Keratinocyte (primary cell): ENCODE measurements at regions not wholly inside any gene's neighbourhood (a gene's known extent, or its start where the extent isn't known, plus 50 kb on each side); places are given as distances from the start of the nearest gene placed in this dataset.

Source experiments
- DNase-seq: peaks from one replicate; pipeline ENCODE4 v3.0.0-alpha.2; 2011; ENCODE audit warnings: low read depth, missing footprints, low spot score
- FAIRE-seq: peaks from 2 replicates; lab custom pipeline; 2011; peaks lifted over from hg19 to GRCh38; lab: Jason Lieb, UNC
- H2AFZ ChIP-seq: 2 replicates; pipeline ENCODE4 v1.6.0; 2012; ENCODE audit warnings: low read length, control low read depth, inconsistent platforms; ENCODE audit not compliant: control insufficient read depth
- H3K27ac ChIP-seq: 2 replicates; pipeline ENCODE4 v1.5.1; 2011; ENCODE audit warnings: low read length; ENCODE audit not compliant: control insufficient read depth, insufficient read depth
- H3K27me3 ChIP-seq: 3 replicates; pipeline ENCODE4 v1.6.0; 2011; ENCODE audit warnings: low read length; ENCODE audit not compliant: control insufficient read depth, insufficient read depth; ENCODE audit errors: extremely low read depth
- H3K36me3 ChIP-seq, 2 experiments: 2 replicates in 1 of 2; 3 replicates in 1 of 2; pipeline ENCODE4 v1.5.1; 2011; ENCODE audit warnings: low read length in 2 of 2, mild to moderate bottlenecking in 1 of 2; ENCODE audit not compliant: control insufficient read depth in 2 of 2, insufficient read depth in 2 of 2; ENCODE audit errors: extremely low read depth in 1 of 2
- H3K4me1 ChIP-seq: 3 replicates; pipeline ENCODE4 v1.5.1; 2011; ENCODE audit warnings: low read length; ENCODE audit not compliant: control insufficient read depth, insufficient read depth; ENCODE audit errors: extremely low read depth
- H3K4me2 ChIP-seq: 3 replicates; pipeline ENCODE4 v1.6.0; 2011; ENCODE audit warnings: low read depth, low read length; ENCODE audit not compliant: control insufficient read depth, insufficient read depth; ENCODE audit errors: extremely low read depth
- H3K4me3 ChIP-seq, 3 experiments: fragments of 200-600 bp in 1 of 3; sonication (generic) in 1 of 3; 2 replicates in 2 of 3; 3 replicates in 1 of 3; pipeline ENCODE4 v1.5.1; 2011 to 2016; ENCODE audit warnings: low read length in 3 of 3, mild to moderate bottlenecking in 3 of 3, control low read depth in 2 of 3, inconsistent platforms in 1 of 3, low read depth in 1 of 3, mixed read lengths in 1 of 3, mixed run types in 1 of 3, moderate library complexity in 1 of 3; ENCODE audit not compliant: control insufficient read depth in 2 of 3, insufficient read depth in 2 of 3; ENCODE audit errors: extremely low read depth in 1 of 3
- H3K79me2 ChIP-seq: 2 replicates; pipeline ENCODE4 v1.6.0; 2012; ENCODE audit warnings: low read length; ENCODE audit not compliant: control insufficient read depth, insufficient read depth
- H3K9ac ChIP-seq: 3 replicates; pipeline ENCODE4 v1.6.0; 2011; ENCODE audit warnings: low read length; ENCODE audit not compliant: control insufficient read depth, insufficient read depth; ENCODE audit errors: extremely low read depth
- H3K9me1 ChIP-seq: 3 replicates; pipeline ENCODE4 v1.6.0; 2011; ENCODE audit warnings: low read length; ENCODE audit not compliant: control insufficient read depth, insufficient read depth; ENCODE audit errors: extremely low read depth
- H3K9me3 ChIP-seq: 2 replicates; pipeline ENCODE4 v1.5.1; 2012; ENCODE audit warnings: low read depth, low read length; ENCODE audit not compliant: control insufficient read depth
- H4K20me1 ChIP-seq: 3 replicates; pipeline ENCODE4 v1.6.0; 2011; ENCODE audit warnings: low read length; ENCODE audit not compliant: control insufficient read depth, insufficient read depth; ENCODE audit errors: extremely low read depth
- CTCF ChIP-seq, 3 experiments: IDR thresholded peaks in 1 of 3; conservative IDR thresholded peaks in 1 of 3; optimal IDR thresholded peaks in 1 of 3; 2 replicates in 2 of 3; 3 replicates in 1 of 3; pipeline versions ENCODE3 to v1.5.1; 2011; ENCODE audit warnings: low read length in 3 of 3, mild to moderate bottlenecking in 3 of 3, moderate library complexity in 2 of 3, control low read depth in 1 of 3, inconsistent platforms in 1 of 3; ENCODE audit not compliant: insufficient read depth in 2 of 3; ENCODE audit errors: extremely low read depth in 1 of 3
- EZH2 ChIP-seq: IDR thresholded peaks from one replicate; pipeline ENCODE4 v1.6.1; 2012; ENCODE audit warnings: inconsistent platforms, mild to moderate bottlenecking, low read length, moderate library complexity
- dilution Hi-C: fragments of 300-500 bp; cut with MboI; formaldehyde crosslinking; loops from one replicate; pipeline ENCODE4 v1.7.0; 2020; ENCODE audit warnings: low sequenced_read_pairs; ENCODE audit not compliant: extremely low pct_ligation_motif_present

GRCh38 chr20:40055711-40056110, 633.3 kb downstream of the MAFB start:
- no peak for FAIRE-seq

GRCh38 chr20:40054311-40054710, 634.7 kb downstream of the MAFB start:
- H3K4me1 ChIP-seq, result no peaks in the 10 kb centered on the region
- H4K20me1 ChIP-seq, result no peaks in the 10 kb centered on the region
- TF ChIP-seq EZH2, result no peak
- TF ChIP-seq CTCF (optimal IDR thresholded peaks at IDR 0.05 in 1 of 3, IDR thresholded peaks at IDR 0.05 in 1 of 3, conservative IDR thresholded peaks at IDR 0.05 in 1 of 3; ENCODE audit: extremely low read depth in 1 of 3, insufficient read depth in 2 of 3, low read length in 3 of 3), result no peak
- H3K36me3 ChIP-seq, result no peaks in the 10 kb centered on the region
- H3K27me3 ChIP-seq, result no peaks in the 10 kb centered on the region
- H3K27ac ChIP-seq, result no peak overlapping the region
- no peak for DNase-seq
- no peak for FAIRE-seq
- no peaks in the 10 kb centered on the region for H3K9me1 ChIP-seq
- no peak overlapping the region for H3K9ac ChIP-seq
- H3K79me2 ChIP-seq, result no peaks in the 10 kb centered on the region
- H3K4me3 ChIP-seq, result no peak overlapping the region
- H3K9me3 ChIP-seq, result no peaks in the 10 kb centered on the region
- no peak overlapping the region for H3K4me2 ChIP-seq
- dilution Hi-C loops, result no loop called here
- H2AFZ ChIP-seq, result no peak overlapping the region

More at GRCh38 chr20:40055711-40056110, 633.3 kb downstream of the MAFB start:
- Histone ChIP-seq H3K4me1 (no peaks in the 10 kb centered on the region), H3K27me3 (no peaks in the 10 kb centered on the region), H3K9me1 (no peaks in the 10 kb centered on the region), H3K4me3 (no peak overlapping the region), H3K9me3 (no peaks in the 10 kb centered on the region), H3K9ac (no peak overlapping the region), H3K27ac (no peak overlapping the region), H3K79me2 (no peaks in the 10 kb centered on the region), H4K20me1 (no peaks in the 10 kb centered on the region), H3K36me3 (no peaks in the 10 kb centered on the region), H2AFZ (no peak overlapping the region), H3K4me2 (no peak overlapping the region)
- dilution Hi-C loops, result no loop called here
- TF ChIP-seq EZH2 (no peak), CTCF (optimal IDR thresholded peaks at IDR 0.05 in 1 of 3, IDR thresholded peaks at IDR 0.05 in 1 of 3, conservative IDR thresholded peaks at IDR 0.05 in 1 of 3; ENCODE audit: extremely low read depth in 1 of 3, insufficient read depth in 2 of 3, low read length in 3 of 3) (no peak)
- no peak for DNase-seq
